KG1 (cell line): ENCODE measurements at regions not wholly inside any gene's neighbourhood (a gene's known extent, or its start where the extent isn't known, plus 50 kb on each side); places are given as distances from the start of the nearest gene placed in this dataset.
"Not testable (repeated sequence)": the region's sequence is repeated elsewhere in the genome, so short reads cannot be mapped to it uniquely, and the experiment has no call there.

Experiments used
- DNase-seq: peaks from one replicate; lab custom pipeline; 2025; lab: John Stamatoyannopoulos, UW

- no peak for DNase-seq
Measured at GRCh38 chr1:96596226-96596922, 125.2 kb upstream of the PTBP2 start.

DNA sequence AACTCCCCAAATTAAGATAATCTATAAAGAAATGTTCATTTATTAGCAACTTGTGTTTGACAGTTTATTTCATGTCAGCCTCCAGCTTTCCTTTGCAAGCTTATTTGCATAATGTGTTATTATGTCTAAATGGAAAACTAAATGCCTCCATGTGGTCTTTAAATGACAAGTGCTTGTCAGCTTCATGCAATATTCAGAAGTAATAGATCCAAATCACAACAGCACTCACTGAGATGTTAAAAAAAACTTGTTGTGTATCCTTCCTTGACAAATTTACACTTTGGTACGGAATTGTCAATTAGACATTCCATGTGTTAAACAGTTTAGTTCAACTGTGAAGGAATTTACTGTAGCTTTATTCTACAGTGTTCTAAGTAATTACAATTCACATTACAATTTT is 124.4 kb upstream of the PTBP2 start:
- DNase-seq, result no peak

- DNase-seq, result no peak
Measured at GRCh38 chr1:96598416-96599168, 123.0 kb upstream of the PTBP2 start.

- not testable (repeated sequence) for DNase-seq
Measured at GRCh38 chr1:96604620-96605019, 117.0 kb upstream of the PTBP2 start.

DNA sequence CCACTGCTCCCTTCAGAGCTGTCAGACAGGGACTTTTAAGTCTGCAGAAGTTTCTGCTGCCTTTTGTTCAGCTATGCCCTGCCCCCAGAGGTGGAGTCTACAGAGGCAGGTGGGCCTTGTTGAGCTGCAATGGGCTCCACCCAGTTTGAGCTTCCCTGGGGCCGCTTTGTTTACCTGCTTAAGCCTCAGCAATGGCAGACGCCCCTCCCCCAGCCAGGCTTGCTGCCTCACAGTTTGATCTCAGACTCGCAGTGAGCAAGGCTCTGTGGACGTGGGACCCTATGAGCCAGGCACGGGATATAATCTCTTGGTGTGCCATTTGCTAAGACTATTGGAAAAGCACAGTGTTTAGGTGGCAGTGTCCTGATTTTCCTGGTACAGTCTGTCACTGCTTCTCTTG is 104.2 kb upstream of the PTBP2 start:
- not testable (repeated sequence) for DNase-seq

- DNase-seq, result no peak
Measured at GRCh38 chr1:96632045-96632664, 89.4 kb upstream of the PTBP2 start.

- DNase-seq, result no peak
Measured at GRCh38 chr1:96633695-96634094, 87.9 kb upstream of the PTBP2 start.

- no peak for DNase-seq
Measured at GRCh38 chr1:96634883-96635282, 86.7 kb upstream of the PTBP2 start.

- no peak for DNase-seq
Measured at GRCh38 chr1:96641282-96641681, 80.3 kb upstream of the PTBP2 start.

GRCh38 chr1:96643519-96643918 is 78.1 kb upstream of the PTBP2 start:
- DNase-seq, result no peak

DNA sequence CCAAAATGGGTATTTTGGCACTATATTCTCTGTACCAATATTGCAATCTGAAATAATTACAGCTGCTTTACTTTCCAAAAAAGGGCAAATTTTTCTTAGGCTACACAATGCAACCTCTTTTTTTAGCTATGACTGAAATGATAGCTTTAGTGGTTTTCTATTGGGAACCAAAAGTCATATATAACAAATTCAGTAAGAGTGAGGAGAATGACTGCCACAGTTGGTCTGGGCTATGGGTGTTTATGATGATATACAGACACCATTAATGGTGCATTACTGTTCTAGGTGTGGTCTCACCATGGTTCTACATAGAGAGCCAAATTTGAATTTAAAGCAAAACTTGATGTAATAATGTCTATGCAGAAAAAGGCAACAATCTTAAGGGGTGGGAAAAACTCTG is 72.3 kb upstream of the PTBP2 start:
- no peak for DNase-seq

- DNase-seq, result no peak
Measured at GRCh38 chr1:96651517-96651916, 70.1 kb upstream of the PTBP2 start.

GRCh38 chr1:96660051-96660450 is 61.5 kb upstream of the PTBP2 start:
- no peak for DNase-seq

GRCh38 chr1:96660503-96660902 is 61.1 kb upstream of the PTBP2 start:
- no peak for DNase-seq
